Left forelimb (tissue), 1 donor: ENCODE measurements at regions not wholly inside any gene's neighbourhood (a gene's known extent, or its start where the extent isn't known, plus 50 kb on each side); places are given as distances from the start of the nearest gene placed in this dataset.

Experiments used
- DNase-seq: peaks from one replicate; pipeline ENCODE4 v3.0.0-alpha.2; 2018; ENCODE audit warnings: low spot score

- DNase-seq = no peak
These were observed 105.3 kb downstream of the FOXL1 start for GRCh38 chr16:86683441-86684194.

DNA sequence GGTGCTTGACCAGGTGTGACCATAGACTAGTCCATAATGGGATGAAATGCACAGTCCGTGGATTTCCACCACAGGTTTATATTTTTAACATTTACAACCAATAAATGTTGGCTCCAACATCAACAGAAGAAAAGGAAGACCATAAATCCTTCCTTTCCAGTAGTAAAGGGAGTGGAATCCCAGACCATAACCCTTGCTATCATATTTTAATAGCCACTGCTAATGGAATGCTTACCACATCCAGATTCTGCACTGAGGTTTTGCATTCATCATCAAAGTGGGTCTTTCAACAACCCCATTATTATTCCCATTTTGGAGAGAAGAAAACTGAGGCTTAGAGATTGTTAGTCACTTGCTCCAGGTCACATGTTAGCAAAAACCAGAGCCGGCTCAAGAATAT lies 106.7 kb downstream of the FOXL1 start:
- DNase-seq = no peak

GRCh38 chr16:86690970-86691369 lies 112.6 kb downstream of the FOXL1 start:
- no peak for DNase-seq

GRCh38 chr16:86692426-86692825 lies 114.1 kb downstream of the FOXL1 start:
- no peak for DNase-seq

- no peak for DNase-seq
These were observed 114.7 kb downstream of the FOXL1 start for GRCh38 chr16:86693033-86693432.

DNA sequence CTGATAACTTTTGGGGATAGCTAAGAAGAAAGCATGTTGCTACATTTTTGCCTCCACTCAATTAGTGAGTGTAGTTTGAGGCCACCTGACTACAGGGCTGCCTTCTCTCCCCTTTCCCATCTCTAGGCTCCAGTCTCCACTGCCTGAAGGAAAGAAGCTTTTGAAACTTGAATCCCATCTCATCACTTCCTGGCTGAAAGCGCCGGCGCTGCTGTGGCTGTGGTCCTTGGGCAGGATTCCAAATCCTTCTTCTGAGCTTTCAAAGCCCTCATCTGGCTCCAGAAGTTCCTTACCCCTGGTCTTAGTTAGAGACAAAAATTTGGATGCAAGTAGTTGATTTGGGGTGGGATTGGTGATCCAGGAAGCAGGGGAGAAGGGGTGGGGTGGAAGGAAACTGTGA lies 119.4 kb downstream of the FOXL1 start:
- DNase-seq = no peak

DNA sequence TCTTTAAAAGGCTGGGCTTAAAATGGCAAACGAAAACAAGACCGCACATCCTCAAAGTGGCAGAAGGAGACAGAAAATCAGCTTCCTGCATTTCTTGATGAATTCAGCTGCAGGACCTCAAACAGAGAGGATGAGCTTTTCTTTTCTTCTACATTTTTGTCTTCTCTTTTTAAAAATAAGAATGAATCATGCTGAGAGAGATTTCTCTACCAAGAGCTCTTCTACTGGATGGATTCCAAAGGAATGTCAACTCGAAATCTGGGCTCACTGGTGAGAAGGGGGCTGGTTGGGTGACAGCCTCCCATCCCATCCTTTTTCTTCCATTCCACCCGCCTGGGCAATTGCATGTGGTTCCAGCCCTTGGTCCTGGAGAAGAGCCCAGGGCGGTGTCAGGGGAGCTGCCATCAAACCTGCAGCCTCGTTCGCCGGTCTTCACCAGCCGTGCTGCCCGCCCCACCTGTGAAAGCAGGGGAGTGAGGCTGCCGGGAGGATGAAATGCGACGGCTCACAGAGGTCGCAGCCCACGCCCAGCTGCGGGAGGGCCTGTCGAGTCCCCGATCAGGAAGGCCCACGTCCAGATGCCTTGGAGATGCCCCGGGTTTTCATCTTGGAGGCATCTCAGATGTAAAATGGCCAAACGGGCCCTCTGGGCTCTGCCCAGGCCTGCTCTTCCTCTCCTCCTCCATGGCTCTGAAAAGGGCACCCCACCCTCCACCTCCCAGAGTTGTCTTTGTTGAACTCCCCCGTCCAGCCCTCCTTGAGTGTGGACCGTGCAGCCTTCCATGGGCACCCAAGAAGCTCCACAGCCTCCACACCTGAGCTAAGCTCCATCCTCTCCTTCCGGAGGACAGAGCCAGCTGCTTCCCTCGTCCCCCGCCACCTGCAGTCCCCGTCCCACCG lies 121.9 kb downstream of the FOXL1 start:
- no peak for DNase-seq

DNA sequence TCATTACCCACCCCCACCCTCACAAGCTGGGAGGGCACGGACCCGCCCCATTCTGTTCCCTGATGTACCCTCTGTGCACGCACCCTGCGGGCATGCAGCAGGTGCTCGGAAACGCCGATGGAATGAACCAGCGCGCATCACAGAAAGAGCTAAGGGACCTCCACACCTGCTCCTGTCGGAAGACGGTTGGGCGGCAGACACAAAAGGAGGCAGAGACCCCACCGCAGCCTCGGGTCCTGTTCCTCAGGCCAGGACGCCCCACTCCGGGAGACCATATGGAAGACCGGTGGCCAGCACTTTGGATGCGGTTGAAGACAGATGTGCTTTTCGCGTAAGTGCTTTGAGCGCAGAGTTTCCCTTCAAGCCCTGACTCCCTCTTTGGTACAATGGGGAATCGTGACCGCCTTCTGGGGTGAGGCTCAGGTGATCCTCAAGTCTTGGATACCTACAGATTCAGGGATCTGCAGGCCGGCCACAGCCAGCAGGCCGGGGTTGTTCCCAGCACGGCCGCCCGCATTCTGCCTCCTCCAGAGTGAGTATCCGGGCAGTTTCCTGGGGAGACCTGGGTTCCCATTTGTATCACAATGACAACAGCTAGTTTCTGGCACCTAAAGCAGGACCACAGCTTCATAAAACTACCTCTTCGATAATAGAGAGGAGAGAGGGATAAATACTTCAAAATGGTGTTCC lies 123.1 kb downstream of the FOXL1 start:
- DNase-seq = no peak

DNA sequence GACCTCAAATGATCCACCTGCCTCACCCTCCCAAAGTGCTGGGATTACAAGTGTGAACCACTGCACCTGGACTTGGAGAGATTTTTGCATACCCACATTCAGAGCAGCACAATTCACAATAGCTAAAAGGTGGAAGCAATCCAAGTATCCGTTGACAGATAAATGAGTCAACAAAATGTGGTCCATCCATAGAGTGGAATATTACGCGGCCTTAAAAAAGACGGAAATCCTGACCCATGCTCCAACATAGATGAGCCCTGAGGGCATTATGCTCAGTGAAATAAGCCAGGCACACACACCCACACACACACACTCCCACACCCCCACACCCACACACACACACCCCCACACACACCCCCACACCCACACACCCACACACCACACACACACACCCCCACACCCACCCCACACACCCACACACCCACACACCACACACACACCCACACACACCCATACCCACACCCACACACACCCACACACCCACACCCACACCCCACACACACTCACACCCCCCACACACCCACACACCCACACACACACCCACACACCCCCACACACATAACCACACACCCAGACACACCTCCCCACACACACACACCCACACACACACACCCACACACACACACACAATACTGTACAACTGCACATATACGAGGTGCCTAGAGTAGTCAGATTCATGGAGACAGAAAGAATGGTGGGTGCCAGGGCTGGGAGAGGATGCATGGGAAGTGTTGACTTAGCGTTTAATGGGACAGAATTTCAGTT lies 124.7 kb downstream of the FOXL1 start:
- DNase-seq = no peak

- no peak for DNase-seq
These were observed 126.2 kb downstream of the FOXL1 start for GRCh38 chr16:86704516-86704915.

DNA sequence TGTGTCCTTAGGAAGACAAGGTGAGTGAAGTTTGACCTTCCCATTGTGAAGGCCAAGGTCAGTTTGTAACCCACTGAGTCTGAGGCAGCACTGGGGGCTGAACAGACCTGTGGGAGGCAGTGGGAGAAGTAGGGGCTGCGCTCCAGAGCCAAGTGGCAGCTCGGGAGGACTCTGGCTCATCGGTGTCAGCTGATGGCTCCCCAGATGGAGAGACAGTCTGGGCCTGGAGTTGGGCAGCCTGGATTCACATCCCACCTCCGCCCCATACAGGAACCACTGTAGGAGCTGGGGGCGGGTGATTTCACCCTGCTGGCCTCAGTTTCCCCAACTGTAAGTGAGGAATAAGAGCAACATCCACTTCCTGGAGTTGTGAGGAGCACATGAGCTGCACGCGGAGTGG lies 128.4 kb downstream of the FOXL1 start:
- no peak for DNase-seq

DNA sequence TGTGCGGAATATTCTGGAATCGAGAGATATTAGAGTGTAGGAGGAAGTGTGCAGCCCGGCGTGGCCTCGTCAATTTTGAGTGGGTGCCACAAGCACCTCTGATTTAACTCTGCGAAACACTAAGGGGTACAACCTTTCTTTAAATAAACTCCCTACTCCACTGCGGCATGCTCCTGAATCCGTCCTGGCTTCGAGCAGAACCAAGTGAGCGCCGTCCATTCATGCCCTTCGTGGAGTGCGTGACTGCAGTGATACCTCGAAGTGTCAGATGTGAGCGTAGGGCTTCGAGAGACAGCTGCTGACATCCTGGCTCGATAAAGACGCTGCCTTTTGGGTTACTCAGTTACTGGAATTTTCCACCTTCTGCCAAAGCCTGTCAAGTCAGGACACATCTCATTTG lies 128.8 kb downstream of the FOXL1 start:
- no peak for DNase-seq

GRCh38 chr16:86707581-86707980 lies 129.2 kb downstream of the FOXL1 start:
- no peak for DNase-seq

- DNase-seq = no peak
These were observed 130.1 kb downstream of the FOXL1 start for GRCh38 chr16:86708431-86708830.

- no peak for DNase-seq
These were observed 130.8 kb downstream of the FOXL1 start for GRCh38 chr16:86709103-86709502.

- no peak for DNase-seq
These were observed 131.7 kb downstream of the FOXL1 start for GRCh38 chr16:86709902-86710601.

DNA sequence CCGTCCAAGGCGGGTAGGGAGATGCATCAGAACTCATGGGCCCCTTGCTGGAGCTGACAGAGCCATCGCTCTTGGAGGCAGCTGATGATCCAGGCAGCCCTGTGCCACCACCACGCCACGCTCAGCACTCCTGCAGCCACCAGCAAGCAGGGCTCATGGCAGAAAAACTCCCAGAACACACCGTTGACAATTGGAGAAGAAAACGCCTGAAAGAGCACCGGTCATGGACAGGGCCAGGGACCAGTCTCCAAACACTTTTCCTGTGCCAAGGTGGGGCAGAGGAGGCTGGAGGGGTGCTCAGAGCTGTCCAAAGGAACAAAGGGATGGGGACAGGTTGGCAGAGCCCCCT lies 132.2 kb downstream of the FOXL1 start:
- DNase-seq = no peak

GRCh38 chr16:86712158-86713009 lies 134.0 kb downstream of the FOXL1 start:
- no peak for DNase-seq

- DNase-seq = no peak
These were observed 134.8 kb downstream of the FOXL1 start for GRCh38 chr16:86713021-86713631.

DNA sequence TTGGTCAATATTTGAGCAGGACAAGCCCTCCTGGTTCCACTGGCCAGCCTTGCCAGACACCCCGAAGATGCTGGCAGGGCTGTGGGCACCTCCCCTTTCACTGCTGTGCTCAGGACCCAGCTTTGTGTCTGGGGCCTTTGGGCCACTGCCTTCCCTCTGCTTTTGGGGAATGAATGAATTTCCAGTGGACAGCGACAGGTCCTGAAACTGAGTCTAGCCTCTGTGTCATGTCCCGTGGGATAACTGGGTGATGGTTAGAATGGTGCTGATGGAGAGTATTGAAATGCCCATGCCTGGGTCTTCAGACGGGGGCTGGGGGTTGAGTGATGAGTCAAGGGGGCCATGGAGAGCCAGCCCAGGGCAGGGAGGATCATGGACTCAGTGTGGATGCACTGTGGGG lies 135.8 kb downstream of the FOXL1 start:
- DNase-seq = no peak
